ENCODE measurements at regions not wholly inside any gene's neighbourhood (a gene's known extent, or its start where the extent isn't known, plus 50 kb on each side); places are given as distances from the start of the nearest gene placed in this dataset.

DNA sequence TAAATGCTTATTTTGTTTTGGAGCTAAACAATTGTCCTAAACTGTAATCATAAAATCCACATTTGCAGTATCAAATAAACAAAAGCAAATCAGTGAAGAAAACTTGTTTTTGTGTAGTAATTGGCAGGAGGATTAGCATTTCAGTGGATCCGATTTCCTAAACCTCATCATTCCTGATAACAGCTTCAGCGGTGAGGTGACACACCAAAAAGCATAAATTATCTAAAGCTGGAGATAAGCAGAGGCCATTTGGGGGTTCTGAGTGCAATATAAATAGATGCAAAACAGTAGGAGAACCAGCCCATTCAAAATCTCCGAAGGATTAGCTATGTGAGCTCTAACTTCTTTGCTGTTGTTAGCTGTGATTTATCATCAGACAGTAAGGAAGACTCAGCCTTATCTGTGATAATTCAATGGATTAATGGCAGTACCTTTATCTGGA is 235.8 kb downstream of the EPHA7 start:
- TF ChIP-seq, protein P1, sequence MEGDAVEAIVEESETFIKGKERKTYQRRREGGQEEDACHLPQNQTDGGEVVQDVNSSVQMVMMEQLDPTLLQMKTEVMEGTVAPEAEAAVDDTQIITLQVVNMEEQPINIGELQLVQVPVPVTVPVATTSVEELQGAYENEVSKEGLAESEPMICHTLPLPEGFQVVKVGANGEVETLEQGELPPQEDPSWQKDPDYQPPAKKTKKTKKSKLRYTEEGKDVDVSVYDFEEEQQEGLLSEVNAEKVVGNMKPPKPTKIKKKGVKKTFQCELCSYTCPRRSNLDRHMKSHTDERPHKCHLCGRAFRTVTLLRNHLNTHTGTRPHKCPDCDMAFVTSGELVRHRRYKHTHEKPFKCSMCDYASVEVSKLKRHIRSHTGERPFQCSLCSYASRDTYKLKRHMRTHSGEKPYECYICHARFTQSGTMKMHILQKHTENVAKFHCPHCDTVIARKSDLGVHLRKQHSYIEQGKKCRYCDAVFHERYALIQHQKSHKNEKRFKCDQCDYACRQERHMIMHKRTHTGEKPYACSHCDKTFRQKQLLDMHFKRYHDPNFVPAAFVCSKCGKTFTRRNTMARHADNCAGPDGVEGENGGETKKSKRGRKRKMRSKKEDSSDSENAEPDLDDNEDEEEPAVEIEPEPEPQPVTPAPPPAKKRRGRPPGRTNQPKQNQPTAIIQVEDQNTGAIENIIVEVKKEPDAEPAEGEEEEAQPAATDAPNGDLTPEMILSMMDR (IDR thresholded peaks at IDR 0.05): no peak
- no peak for TF ChIP-seq POLR2A (IDR thresholded peaks at IDR 0.05)
